Renal pelvis (tissue), 1 donor: ENCODE measurements at regions not wholly inside any gene's neighbourhood (a gene's known extent, or its start where the extent isn't known, plus 50 kb on each side); places are given as distances from the start of the nearest gene placed in this dataset.
A peak's percentile ranks its signal among the peaks of the same experiment; 100 is the strongest.
"Not testable (repeated sequence)": the region's sequence is repeated elsewhere in the genome, so short reads cannot be mapped to it uniquely, and the experiment has no call there.

Source experiments
- DNase-seq: peaks from one replicate; pipeline ENCODE4 v3.0.0-alpha.2; 2013

- DNase-seq, result no peak
Measured at GRCh38 chr4:77446601-77447000, 159.0 kb upstream of the CXCL13 start.

DNA sequence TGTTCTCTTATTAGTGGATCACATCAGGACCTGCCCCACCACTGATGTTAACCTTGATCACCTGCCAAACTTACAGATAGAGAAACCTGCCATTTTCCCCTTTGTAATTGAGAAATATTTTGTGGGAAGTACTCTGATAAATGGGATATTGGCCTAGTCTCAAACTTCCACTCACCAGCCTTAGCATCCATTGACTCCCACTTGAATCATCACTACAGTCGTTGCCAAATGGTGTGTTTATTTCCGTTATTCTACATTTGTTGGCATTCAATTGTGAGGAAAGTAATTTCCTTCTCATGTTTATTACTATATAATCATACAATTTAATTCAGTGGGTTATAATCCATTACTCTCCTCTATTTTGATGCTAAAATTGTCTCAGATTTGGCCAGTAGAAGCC, 156.4 kb upstream of the CXCL13 start:
- no peak for DNase-seq

GRCh38 chr4:77450006-77450405, 155.6 kb upstream of the CXCL13 start:
- DNase-seq, result no peak

GRCh38 chr4:77451530-77451929, 154.1 kb upstream of the CXCL13 start:
- DNase-seq, result no peak

GRCh38 chr4:77452117-77452516, 153.5 kb upstream of the CXCL13 start:
- DNase-seq, result not testable (repeated sequence)

DNA sequence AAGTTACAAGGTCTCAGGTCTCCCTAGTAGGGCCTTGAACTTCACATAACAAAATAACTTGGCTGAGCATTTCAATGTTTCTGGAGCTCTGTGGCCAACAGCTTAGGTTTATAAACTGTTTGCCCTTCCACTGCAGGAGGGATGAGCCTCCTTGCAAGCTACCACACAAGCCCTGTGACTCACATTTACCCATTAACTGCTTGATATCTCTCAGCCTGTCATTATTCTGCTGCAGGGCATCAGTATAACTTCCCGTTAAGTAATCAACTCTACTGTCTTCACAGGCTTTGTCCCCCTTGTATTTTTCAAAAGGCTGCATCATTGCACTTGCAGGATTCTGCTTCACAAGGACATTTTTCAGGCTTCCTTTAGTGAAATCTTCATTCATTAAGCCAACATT, 151.7 kb upstream of the CXCL13 start:
- no peak for DNase-seq

- DNase-seq, result peak; percentile 4
Measured at GRCh38 chr4:77454858-77455257, 150.8 kb upstream of the CXCL13 start.

DNA sequence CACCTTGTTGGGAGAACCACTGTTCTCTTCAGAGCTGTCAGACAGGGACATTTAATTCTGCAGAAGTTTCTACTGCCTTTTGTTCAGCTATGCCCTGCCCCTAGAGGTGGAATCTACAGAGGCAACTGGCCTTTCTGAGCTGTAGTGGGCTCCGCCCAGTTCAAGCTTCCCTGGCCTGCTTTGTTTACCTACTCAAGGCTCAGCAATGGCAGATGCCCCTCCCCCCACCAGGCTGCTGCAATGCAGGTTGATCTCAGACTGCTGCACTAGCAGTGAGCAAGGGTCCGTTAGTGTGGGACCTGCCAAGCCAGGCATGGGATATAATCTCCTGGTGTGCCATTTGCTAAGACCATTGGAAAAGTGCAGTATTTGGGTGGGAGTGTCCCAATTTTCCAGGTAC, 141.5 kb upstream of the CXCL13 start:
- DNase-seq, result not testable (repeated sequence)

- no peak for DNase-seq
Measured at GRCh38 chr4:77465271-77465670, 140.3 kb upstream of the CXCL13 start.

- DNase-seq, result no peak
Measured at GRCh38 chr4:77466430-77466829, 139.2 kb upstream of the CXCL13 start.

GRCh38 chr4:77471821-77472495, 133.7 kb upstream of the CXCL13 start:
- no peak for DNase-seq

DNA sequence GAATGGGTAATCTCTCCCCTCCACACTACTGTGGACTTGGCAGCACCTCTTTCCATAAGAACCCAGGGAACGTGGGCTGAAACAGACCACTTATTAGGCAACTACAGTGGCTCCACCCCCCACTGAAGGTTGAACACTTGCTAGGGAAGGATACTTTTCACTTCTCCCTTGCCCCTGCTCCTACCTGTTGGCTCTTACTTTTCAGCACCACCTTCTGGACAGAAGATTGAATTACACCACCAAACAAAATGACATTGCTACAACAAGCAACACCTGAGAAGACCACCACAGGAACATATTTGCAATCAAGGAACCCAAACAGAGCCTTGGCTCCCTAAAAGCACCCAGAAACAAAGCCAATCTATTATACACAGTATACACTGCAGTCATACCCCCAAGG, 132.1 kb upstream of the CXCL13 start:
- DNase-seq, result no peak

- no peak for DNase-seq
Measured at GRCh38 chr4:77481856-77482255, 123.8 kb upstream of the CXCL13 start.

GRCh38 chr4:77488882-77489281, 116.7 kb upstream of the CXCL13 start:
- no peak for DNase-seq

- no peak for DNase-seq
Measured at GRCh38 chr4:77493120-77493752, 112.4 kb upstream of the CXCL13 start.

GRCh38 chr4:77493829-77494551, 111.6 kb upstream of the CXCL13 start:
- no peak for DNase-seq

GRCh38 chr4:77496457-77496856, 109.2 kb upstream of the CXCL13 start:
- DNase-seq, result no peak

- DNase-seq, result no peak
Measured at GRCh38 chr4:77500801-77501200, 104.8 kb upstream of the CXCL13 start.

DNA sequence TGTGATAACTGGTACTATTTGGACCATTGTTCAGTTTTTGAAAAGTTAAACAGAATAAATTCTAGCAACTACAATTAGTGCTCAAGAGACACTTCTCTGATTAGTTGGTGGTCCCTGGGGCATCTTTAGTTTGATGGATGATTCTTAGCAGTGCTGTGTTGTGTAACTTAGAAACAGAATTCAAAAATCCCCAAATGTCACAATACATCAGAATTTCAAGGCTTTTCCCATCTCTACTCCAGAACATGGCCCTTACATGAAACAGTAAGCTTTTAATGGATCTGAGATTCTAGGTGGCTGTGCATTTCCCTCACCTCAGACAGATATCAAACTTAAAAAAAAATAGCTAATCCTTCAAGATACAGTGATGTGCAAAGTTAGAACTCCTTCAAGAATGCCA, 104.4 kb upstream of the CXCL13 start:
- DNase-seq, result no peak

DNA sequence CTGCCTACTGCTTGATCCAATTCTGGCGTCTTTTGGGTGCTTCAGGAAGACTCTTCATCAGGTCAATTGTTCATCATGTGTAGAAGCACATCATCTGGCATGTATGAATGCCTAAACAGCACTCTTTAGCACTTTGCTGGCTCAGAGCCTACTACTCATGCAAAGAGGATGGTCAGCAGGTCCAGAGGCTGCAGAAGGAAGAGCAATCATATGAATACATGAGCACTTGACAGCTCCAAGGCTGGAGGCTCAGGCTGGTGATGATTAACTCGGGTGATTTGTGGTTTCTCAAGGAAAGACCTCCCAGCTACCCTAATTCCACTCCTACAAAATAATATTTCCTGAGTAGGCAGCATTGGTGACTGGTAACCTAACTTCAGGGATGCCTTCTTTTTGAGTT, 103.8 kb upstream of the CXCL13 start:
- no peak for DNase-seq

- no peak for DNase-seq
Measured at GRCh38 chr4:77504407-77504806, 101.2 kb upstream of the CXCL13 start.

DNA sequence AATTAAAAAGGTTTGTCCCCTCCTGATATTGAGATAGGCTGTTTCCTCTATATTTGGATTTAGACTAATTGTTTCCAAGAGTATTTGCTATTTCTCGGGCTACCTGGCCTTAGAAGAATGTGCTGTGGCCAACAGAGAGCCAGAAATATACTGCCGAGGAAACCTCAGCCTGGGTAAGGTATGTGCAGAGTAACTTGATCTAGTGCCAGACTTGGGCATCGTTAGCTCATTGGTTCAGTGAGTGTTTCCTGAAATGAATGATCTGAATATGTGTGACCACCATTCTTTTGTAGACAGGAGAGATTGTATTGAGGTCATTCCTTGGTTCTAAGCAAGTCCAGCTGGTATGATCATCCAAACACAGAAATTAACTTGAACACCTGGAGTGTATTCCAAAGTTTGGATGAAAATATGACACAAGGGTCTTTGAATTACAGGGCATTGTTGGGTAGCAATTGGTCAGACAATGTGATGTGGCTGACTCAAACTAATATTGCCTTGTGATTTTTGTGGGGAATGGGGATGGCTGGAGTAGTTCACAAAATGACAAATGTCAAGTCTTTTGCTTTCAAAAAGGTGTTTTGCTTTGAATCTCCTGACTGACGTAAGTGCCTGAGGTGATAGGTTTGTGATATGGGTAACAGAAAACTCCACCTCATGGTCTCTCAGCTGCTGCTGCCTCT, 100.2 kb upstream of the CXCL13 start:
- no peak for DNase-seq

DNA sequence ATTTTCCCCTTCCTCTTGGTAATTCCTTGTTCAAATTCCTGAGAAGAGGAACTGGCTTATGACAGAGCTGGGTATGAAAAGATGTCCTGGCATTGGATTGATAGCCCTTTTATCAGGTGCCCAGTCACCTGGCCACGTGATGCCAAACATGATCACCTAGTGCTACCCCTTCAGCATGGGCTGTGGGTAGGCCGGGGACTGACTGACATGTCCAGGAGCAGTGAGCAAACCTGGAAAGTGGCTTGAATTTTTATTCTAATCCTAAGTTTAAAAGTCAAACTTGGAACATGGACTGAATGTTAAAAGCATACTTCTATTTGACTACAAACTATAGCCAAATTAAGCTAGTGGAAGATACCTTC, 99.7 kb upstream of the CXCL13 start:
- no peak for DNase-seq
